ELF-1 (cell line): ENCODE measurements at regions not wholly inside any gene's neighbourhood (a gene's known extent, or its start where the extent isn't known, plus 50 kb on each side); places are given as distances from the start of the nearest gene placed in this dataset.

ENCODE experiments used
- DNase-seq: peaks from one replicate; pipeline ENCODE4 v3.0.0-alpha.2; 2016; ENCODE audit warnings: low read depth, low spot score

GRCh38 chr20:50273601-50274491 lies 83.2 kb downstream of the CEBPB start:
- no peak for DNase-seq

DNA sequence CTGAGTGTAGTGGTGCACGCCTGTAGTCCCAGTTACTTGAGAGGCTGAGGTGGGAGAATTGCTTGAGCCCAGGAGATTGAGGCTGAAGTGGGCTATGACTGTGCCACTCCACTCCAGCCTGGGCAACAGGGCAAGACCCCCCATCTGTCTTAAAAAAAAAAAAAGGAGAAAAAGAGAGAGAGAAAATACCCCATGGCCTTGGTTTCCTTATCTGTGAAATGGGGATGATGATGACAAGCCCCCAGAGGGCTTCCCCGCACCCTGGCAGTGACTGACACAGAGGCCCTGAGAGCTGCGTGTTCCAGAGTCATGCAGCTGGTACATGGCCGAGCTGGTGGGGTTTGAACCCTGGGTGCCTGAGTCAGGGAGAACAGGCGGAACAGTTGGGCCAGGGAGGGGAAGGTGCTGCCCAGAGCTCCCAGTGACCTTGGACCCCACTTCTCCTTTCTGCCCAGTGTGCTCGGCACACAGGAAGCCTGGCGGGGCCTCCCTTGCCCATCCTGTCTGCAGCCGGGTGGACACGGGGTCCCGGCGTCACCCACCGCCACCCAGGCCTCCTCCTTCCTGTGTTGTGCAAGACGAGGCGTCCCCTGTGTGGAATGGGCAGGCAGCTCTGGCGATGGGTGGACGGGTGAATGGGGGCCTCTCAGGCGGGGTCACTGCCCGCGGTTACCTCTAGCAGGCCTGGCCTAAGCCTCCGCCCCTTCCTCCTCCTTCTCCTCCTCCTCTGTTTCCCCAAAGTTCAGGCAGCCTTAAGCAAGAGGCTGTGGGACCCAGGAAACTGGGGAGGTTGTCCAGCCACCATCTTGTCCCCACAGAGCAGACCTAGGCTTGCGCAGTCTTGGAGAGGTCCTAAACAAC lies 84.2 kb downstream of the CEBPB start:
- no peak for DNase-seq

GRCh38 chr20:50276119-50277063 lies 85.8 kb downstream of the CEBPB start:
- no peak for DNase-seq

DNA sequence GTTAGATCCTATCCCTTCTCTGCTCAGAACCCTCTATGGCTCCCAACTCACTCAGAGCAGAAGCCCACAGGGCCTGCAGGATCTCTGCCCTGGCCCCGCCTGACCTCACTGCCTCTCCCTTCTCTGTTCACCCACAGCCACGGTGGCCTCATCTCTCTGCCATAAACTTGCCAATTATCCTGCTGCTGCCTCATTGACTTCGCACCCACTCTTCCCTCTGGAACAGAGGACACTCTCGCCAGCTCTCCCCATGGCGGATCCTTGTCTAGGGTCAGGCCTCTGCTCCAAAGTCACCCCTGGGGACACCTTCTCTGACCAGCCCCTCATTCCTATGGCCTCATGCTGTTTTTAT lies 86.4 kb downstream of the CEBPB start:
- no peak for DNase-seq

- DNase-seq: no peak
Measured at GRCh38 chr20:50277460-50278376, 87.1 kb downstream of the CEBPB start.

DNA sequence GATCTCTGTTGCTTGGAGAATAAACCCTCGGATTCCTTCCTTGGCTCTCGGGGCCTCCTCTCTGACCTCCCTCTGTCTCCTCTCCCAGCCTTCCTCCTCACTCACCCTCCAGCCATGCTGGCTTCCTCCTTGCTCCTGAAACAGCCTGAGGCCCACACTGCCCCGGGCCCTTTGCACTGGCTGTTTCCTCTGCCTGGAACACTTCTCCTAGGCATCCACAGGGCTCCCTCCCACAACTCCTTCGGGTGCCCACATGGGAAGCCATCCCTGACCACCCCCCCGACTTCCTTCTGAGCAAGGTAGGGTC lies 87.7 kb downstream of the CEBPB start:
- DNase-seq: no peak

GRCh38 chr20:50278684-50279531 lies 88.3 kb downstream of the CEBPB start:
- DNase-seq: peak; percentile 83

DNA sequence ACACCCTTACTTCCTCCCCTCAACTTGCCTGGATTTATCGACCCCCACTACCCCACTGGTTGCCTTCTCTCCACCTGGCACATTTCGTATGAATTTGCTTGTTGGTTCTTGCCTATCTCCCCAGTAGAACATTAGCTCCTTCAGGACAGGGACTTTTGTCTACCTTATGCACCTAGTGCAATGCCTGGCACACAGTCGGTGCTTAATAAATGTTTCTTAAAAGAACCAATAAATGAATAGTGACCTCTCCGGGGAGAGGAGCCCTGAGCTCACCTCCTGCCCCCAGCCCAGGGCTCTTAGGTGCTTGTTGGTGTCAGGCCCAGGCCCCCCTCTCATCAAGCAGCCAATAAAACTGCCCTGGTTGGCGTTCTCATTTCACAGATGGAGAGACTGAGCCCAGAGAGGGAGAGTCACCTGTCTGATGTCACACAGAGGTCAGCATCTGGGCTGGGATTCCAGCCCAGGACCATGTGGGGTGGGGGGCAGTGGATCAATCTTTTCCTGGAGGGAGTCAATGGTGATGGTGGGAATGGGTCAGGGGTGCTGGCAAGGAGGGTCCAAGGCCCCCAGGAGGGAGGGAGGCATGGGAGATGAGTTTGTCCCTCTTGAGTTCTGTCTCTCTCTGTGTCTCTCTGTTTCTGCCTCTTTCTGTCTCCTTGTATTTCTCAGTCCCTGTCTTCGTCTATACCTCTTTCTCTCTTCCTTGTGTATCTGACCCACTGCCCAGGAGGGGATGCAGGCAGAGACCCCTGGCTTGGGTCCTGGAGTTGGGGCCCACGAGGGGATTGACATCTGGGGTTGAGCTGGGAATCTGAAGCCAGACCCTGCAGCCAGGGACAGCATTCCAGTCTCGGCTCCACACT lies 89.6 kb downstream of the CEBPB start:
- no peak for DNase-seq

DNA sequence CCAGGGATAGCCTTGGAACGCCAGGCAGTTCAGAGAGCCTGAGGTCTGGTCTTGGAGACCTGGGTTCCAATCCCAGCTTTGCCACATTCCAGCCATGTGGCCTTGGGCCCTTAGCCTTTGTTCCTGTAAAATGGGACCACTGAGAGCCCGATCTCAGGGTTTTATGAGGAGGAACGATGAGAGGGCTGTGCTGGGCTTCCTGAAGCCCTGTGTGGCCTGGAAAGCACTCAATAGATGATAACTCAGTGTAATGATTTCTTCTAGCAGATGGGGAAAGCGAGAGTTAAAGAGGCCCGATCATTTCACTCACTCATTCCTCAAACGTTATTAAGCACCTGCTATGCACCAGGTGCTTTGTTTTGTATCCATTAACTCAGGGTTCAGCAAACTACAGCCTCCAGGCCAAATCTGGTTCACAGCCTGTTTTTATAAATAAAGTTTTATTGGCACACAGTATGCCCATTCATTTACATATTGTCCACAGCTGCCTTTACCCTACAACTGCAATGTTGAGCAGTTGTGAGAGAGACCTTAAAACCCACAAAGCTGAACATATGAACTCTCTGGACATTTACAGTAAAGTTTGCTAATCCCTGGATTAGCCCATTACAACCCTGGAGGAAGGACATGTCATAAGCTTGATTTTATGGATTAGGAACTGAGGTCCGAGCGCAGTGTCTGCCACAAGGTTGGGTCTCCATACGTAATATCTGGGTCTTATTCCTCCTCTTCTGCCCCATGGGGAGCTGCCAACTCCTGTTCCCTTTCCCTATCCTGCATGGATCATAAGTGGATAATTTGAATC lies 90.4 kb downstream of the CEBPB start:
- peak; percentile 51 for DNase-seq

GRCh38 chr20:50281831-50282591 lies 91.4 kb downstream of the CEBPB start:
- peak; percentile 43 for DNase-seq

GRCh38 chr20:50282592-50283241 lies 92.1 kb downstream of the CEBPB start:
- DNase-seq: no peak

DNA sequence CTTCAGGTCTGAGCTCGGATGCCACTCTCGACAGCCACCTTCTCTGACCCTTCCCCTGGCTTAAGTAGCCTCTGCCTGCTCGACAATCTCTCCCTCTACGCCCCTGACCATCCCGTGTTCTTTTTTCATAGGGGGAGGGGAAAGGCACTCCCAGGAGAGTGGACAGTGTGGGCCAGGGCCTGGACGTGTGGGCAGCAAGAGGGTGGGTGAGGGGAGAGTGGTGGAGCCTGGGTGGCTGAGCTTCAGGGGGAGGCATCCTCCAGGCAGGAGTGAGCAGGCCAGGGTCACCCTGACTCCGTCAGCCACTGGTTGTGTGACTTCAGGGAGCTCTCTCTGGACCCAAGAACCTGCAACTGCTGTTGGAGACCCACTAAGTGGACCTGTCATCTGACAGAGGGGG lies 92.7 kb downstream of the CEBPB start:
- DNase-seq: no peak

- DNase-seq: no peak
Measured at GRCh38 chr20:50283922-50284810, 93.5 kb downstream of the CEBPB start.

DNA sequence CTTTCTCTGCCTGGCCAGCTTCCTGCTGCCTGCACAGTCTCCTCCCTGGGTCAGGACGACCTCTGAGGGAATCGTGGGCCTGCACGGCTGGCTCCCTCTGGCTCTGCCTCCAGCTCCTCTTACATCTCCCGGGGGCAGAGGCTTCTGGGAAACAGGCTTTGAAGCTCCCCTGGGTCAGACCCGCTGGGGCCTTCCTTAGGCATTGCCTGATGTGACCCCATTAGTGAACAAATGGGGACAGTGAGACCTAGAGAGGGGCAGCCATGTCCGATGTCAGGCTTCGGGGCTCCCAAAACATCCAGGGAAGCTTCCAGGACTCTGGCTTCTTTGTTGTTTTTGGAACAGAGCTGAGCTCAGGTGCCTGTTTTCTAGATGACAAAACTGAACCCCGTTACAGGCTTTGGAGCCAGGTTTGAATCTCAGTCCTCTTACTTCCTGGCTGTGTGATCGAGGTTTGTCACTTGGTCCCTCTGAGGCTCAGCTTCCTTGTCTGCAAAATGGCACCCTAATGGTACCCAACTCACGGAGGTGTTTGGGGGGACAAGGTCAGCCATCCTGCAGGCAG lies 94.3 kb downstream of the CEBPB start:
- no peak for DNase-seq
